Large intestine (tissue), 3 donors: ENCODE measurements at regions not wholly inside any gene's neighbourhood (a gene's known extent, or its start where the extent isn't known, plus 50 kb on each side); places are given as distances from the start of the nearest gene placed in this dataset.

Source experiments
- DNase-seq, 2 donors: peaks; one replicate each; pipeline versions ENCODE4 v3.0.0 to v3.0.0-alpha.2; 2013
- H3K27ac ChIP-seq: one replicate; pipeline ENCODE4 v1.5.1; 2013; ENCODE audit warnings: low read length
- H3K27me3 ChIP-seq: 2 replicates; pipeline ENCODE4 v1.6.1; 2013; ENCODE audit warnings: low read length; ENCODE audit not compliant: control insufficient read depth, insufficient read depth
- H3K36me3 ChIP-seq: 2 replicates; pipeline ENCODE4 v1.6.1; 2013; ENCODE audit warnings: low read length; ENCODE audit not compliant: control insufficient read depth, insufficient read depth
- H3K4me1 ChIP-seq: one replicate; pipeline ENCODE4 v1.6.1; 2013; ENCODE audit warnings: low read length; ENCODE audit not compliant: control insufficient read depth, insufficient read depth
- H3K4me3 ChIP-seq: one replicate; pipeline ENCODE4 v1.5.1; 2013; ENCODE audit warnings: low read length
- H3K9me3 ChIP-seq: one replicate; pipeline ENCODE4 v1.6.1; 2013; ENCODE audit warnings: mild to moderate bottlenecking, low read depth, low read length, moderate library complexity; ENCODE audit not compliant: control insufficient read depth
- WGBS: methylation state at CpG from one replicate; pipeline ENCODE4 v1.1.5; 2013; ENCODE audit warnings: low lambda C conversion rate; ENCODE audit not compliant: insufficient coverage; 5-methylcytosine and 5-hydroxymethylcytosine counted together

- H3K27me3 ChIP-seq = no peaks in the 10 kb centered on the region
- no CpG with 5 or more reads among the region's 4 CpGs for WGBS
- H3K4me3 ChIP-seq = no peak overlapping the region
- H3K27ac ChIP-seq = no peak overlapping the region
- no peaks in the 10 kb centered on the region for H3K9me3 ChIP-seq
- no peaks in the 10 kb centered on the region for H3K4me1 ChIP-seq
- no peaks in the 10 kb centered on the region for H3K36me3 ChIP-seq
- DNase-seq = no peak
Observed at GRCh38 chr2:83956991-83957390, 502.1 kb downstream of the SUCLG1 start.

GRCh38 chr2:83953697-83954096, 505.4 kb downstream of the SUCLG1 start:
- WGBS = 67% methylated on average over 1 of the region's 1 CpG
- H3K27me3 ChIP-seq = no peaks in the 10 kb centered on the region
- H3K36me3 ChIP-seq = no peaks in the 10 kb centered on the region
- no peak overlapping the region for H3K27ac ChIP-seq
- DNase-seq = no peak
- no peak overlapping the region for H3K4me3 ChIP-seq
- no peaks in the 10 kb centered on the region for H3K9me3 ChIP-seq
- no peaks in the 10 kb centered on the region for H3K4me1 ChIP-seq

- Histone ChIP-seq H3K4me3 (no peak overlapping the region), H3K27me3 (no peaks in the 10 kb centered on the region), H3K4me1 (no peaks in the 10 kb centered on the region), H3K36me3 (no peaks in the 10 kb centered on the region), H3K27ac (no peak overlapping the region), H3K9me3 (no peaks in the 10 kb centered on the region)
- DNase-seq = no peak
- WGBS = 29% methylated on average over 1 of the region's 4 CpGs
Observed at GRCh38 chr2:83951378-83951947, 507.6 kb downstream of the SUCLG1 start.

- H3K36me3 ChIP-seq = no peaks in the 10 kb centered on the region
- no peak for DNase-seq
- 89% methylated on average over 1 of the region's 1 CpG for WGBS
- H3K4me3 ChIP-seq = no peak overlapping the region
- H3K27me3 ChIP-seq = no peaks in the 10 kb centered on the region
- H3K27ac ChIP-seq = no peak overlapping the region
- no peaks in the 10 kb centered on the region for H3K9me3 ChIP-seq
- no peaks in the 10 kb centered on the region for H3K4me1 ChIP-seq
Observed at GRCh38 chr2:83949361-83949760, 509.7 kb downstream of the SUCLG1 start.

- no peak overlapping the region for H3K27ac ChIP-seq
- H3K27me3 ChIP-seq = no peaks in the 10 kb centered on the region
- H3K36me3 ChIP-seq = no peaks in the 10 kb centered on the region
- 58% methylated on average over 2 of the region's 3 CpGs for WGBS
- H3K4me3 ChIP-seq = no peak overlapping the region
- H3K9me3 ChIP-seq = no peaks in the 10 kb centered on the region
- DNase-seq = no peak
- H3K4me1 ChIP-seq = no peaks in the 10 kb centered on the region
Observed at GRCh38 chr2:83944191-83944590, 514.9 kb downstream of the SUCLG1 start.

- no peaks in the 10 kb centered on the region for H3K27me3 ChIP-seq
- no peaks in the 10 kb centered on the region for H3K36me3 ChIP-seq
- DNase-seq = no peak
- H3K4me3 ChIP-seq = no peak overlapping the region
- H3K4me1 ChIP-seq = no peaks in the 10 kb centered on the region
- no peak overlapping the region for H3K27ac ChIP-seq
- H3K9me3 ChIP-seq = no peaks in the 10 kb centered on the region
- no CpG with 5 or more reads among the region's 3 CpGs for WGBS
Observed at GRCh38 chr2:83943265-83943664, 515.8 kb downstream of the SUCLG1 start.

GRCh38 chr2:83941886-83942285, 517.2 kb downstream of the SUCLG1 start:
- Histone ChIP-seq H3K27me3 (no peaks in the 10 kb centered on the region), H3K4me3 (no peak overlapping the region), H3K27ac (no peak overlapping the region), H3K4me1 (no peaks in the 10 kb centered on the region), H3K36me3 (no peaks in the 10 kb centered on the region), H3K9me3 (no peaks in the 10 kb centered on the region)
- WGBS = 83% methylated on average over 1 of the region's 5 CpGs
- DNase-seq = no peak

- whole genome bisulfite sequencing = no CpG with 5 or more reads among the region's 2 CpGs
- no peaks in the 10 kb centered on the region for H3K27me3 ChIP-seq
Observed at GRCh38 chr2:83933749-83934148, 525.3 kb downstream of the SUCLG1 start.

GRCh38 chr2:83923531-83923930, 535.5 kb downstream of the SUCLG1 start:
- H3K4me3 ChIP-seq = no peak overlapping the region
- no peaks in the 10 kb centered on the region for H3K27me3 ChIP-seq
- H3K9me3 ChIP-seq = no peaks in the 10 kb centered on the region
- no peak for DNase-seq
- no CpG with 5 or more reads among the region's 2 CpGs for WGBS
- no peaks in the 10 kb centered on the region for H3K4me1 ChIP-seq
- no peak overlapping the region for H3K27ac ChIP-seq
- H3K36me3 ChIP-seq = no peaks in the 10 kb centered on the region

More at GRCh38 chr2:83933749-83934148, 525.3 kb downstream of the SUCLG1 start:
- H3K4me3 ChIP-seq = no peak overlapping the region
- no peak overlapping the region for H3K27ac ChIP-seq
- no peaks in the 10 kb centered on the region for H3K4me1 ChIP-seq
- DNase-seq = no peak
- no peaks in the 10 kb centered on the region for H3K36me3 ChIP-seq
- no peaks in the 10 kb centered on the region for H3K9me3 ChIP-seq

- no peaks in the 10 kb centered on the region for H3K9me3 ChIP-seq
- no peak for DNase-seq
- no peak overlapping the region for H3K27ac ChIP-seq
- H3K4me3 ChIP-seq = no peak overlapping the region
- H3K36me3 ChIP-seq = no peaks in the 10 kb centered on the region
- no peaks in the 10 kb centered on the region for H3K27me3 ChIP-seq
- H3K4me1 ChIP-seq = no peaks in the 10 kb centered on the region
Observed at GRCh38 chr2:83916559-83916958, 542.5 kb downstream of the SUCLG1 start.

GRCh38 chr2:83915381-83915780, 543.7 kb downstream of the SUCLG1 start:
- H3K27ac ChIP-seq = no peak overlapping the region
- no peaks in the 10 kb centered on the region for H3K4me1 ChIP-seq
- H3K9me3 ChIP-seq = no peaks in the 10 kb centered on the region
- H3K36me3 ChIP-seq = no peaks in the 10 kb centered on the region
- H3K27me3 ChIP-seq = no peaks in the 10 kb centered on the region
- no peak overlapping the region for H3K4me3 ChIP-seq
- DNase-seq = no peak
